Skeletal muscle satellite cell (primary cell): ENCODE measurements at regions not wholly inside any gene's neighbourhood (a gene's known extent, or its start where the extent isn't known, plus 50 kb on each side); places are given as distances from the start of the nearest gene placed in this dataset.
"Not testable (repeated sequence)": the region's sequence is repeated elsewhere in the genome, so short reads cannot be mapped to it uniquely, and the experiment has no call there.

Experiments used
- H3K27me3 ChIP-seq: 2 replicates; pipeline ENCODE4 v1.7.0; 2013; ENCODE audit warnings: low read length; ENCODE audit not compliant: control insufficient read depth, insufficient read depth
- H3K36me3 ChIP-seq: 2 replicates; pipeline ENCODE4 v1.7.0; 2013; ENCODE audit warnings: mild to moderate bottlenecking, control low read depth, low read length; ENCODE audit not compliant: insufficient read depth
- H3K4me1 ChIP-seq: 2 replicates; pipeline ENCODE4 v1.7.0; 2013; ENCODE audit warnings: low read length; ENCODE audit not compliant: control insufficient read depth, insufficient read depth
- H3K4me2 ChIP-seq: 2 replicates; pipeline ENCODE4 v1.7.0; 2013; ENCODE audit warnings: mild to moderate bottlenecking, low read length
- H3K4me3 ChIP-seq: 2 replicates; pipeline ENCODE4 v1.7.0; 2013; ENCODE audit warnings: low read length
- H3K9ac ChIP-seq: 2 replicates; pipeline ENCODE4 v1.7.0; 2013; ENCODE audit warnings: mild to moderate bottlenecking, low read depth, low read length, moderate library complexity
- H3K9me3 ChIP-seq: replicated peaks from 2 replicates; pipeline ENCODE4 v1.7.0; 2013; ENCODE audit warnings: mild to moderate bottlenecking, control low read depth, low read length

GRCh38 chr9:97248252-97248651, 59.2 kb upstream of the CCDC180 start:
- not testable (repeated sequence) for H3K27me3 ChIP-seq, H3K36me3 ChIP-seq, H3K4me1 ChIP-seq, H3K9ac ChIP-seq, H3K9me3 ChIP-seq, H3K4me3 ChIP-seq, H3K4me2 ChIP-seq

- H3K4me1 ChIP-seq: no peaks in the 10 kb centered on the region
- no peak overlapping the region for H3K4me3 ChIP-seq
- no peaks in the 10 kb centered on the region for H3K9me3 ChIP-seq
- no peak overlapping the region for H3K4me2 ChIP-seq
- H3K27me3 ChIP-seq: no peaks in the 10 kb centered on the region
- H3K36me3 ChIP-seq: no peaks in the 10 kb centered on the region
- no peak overlapping the region for H3K9ac ChIP-seq
Observed at GRCh38 chr9:97243606-97244005, 63.9 kb upstream of the CCDC180 start.

- H3K27me3 ChIP-seq, H3K4me2 ChIP-seq, H3K9ac ChIP-seq, H3K36me3 ChIP-seq, H3K4me3 ChIP-seq, H3K4me1 ChIP-seq, H3K9me3 ChIP-seq: not testable (repeated sequence)
Observed at GRCh38 chr9:97241430-97241829, 66.0 kb upstream of the CCDC180 start.

GRCh38 chr9:97237951-97238889, 69.2 kb upstream of the CCDC180 start:
- H3K4me3 ChIP-seq: peak overlapping the region; percentile 76
- H3K4me1 ChIP-seq: no peaks in the 10 kb centered on the region
- no peaks in the 10 kb centered on the region for H3K36me3 ChIP-seq
- no peaks in the 10 kb centered on the region for H3K27me3 ChIP-seq
- peak overlapping the region; percentile 88 for H3K4me2 ChIP-seq
- H3K9me3 ChIP-seq: no peaks in the 10 kb centered on the region
- H3K9ac ChIP-seq: peak overlapping the region; percentile 74

- H3K4me3 ChIP-seq: no peak overlapping the region
- peak overlapping the region; percentile 74 for H3K9ac ChIP-seq
- H3K4me1 ChIP-seq: no peaks in the 10 kb centered on the region
- H3K9me3 ChIP-seq: no peaks in the 10 kb centered on the region
- no peaks in the 10 kb centered on the region for H3K27me3 ChIP-seq
- no peak overlapping the region for H3K4me2 ChIP-seq
- H3K36me3 ChIP-seq: no peaks in the 10 kb centered on the region
Observed at GRCh38 chr9:97237311-97237786, 70.1 kb upstream of the CCDC180 start.

- H3K27me3 ChIP-seq, H3K4me3 ChIP-seq, H3K4me2 ChIP-seq, H3K4me1 ChIP-seq, H3K9me3 ChIP-seq, H3K36me3 ChIP-seq, H3K9ac ChIP-seq: not testable (repeated sequence)
Observed at GRCh38 chr9:97233009-97233400, 74.5 kb upstream of the CCDC180 start.

GRCh38 chr9:97232060-97233008, 75.1 kb upstream of the CCDC180 start:
- not testable (repeated sequence) for H3K9ac ChIP-seq

GRCh38 chr9:97222393-97222792, 85.1 kb upstream of the CCDC180 start:
- H3K9ac ChIP-seq, H3K4me1 ChIP-seq, H3K9me3 ChIP-seq, H3K4me2 ChIP-seq, H3K36me3 ChIP-seq, H3K4me3 ChIP-seq: not testable (repeated sequence)
- peaks cover 37% of the 10 kb centered on the region for H3K27me3 ChIP-seq

More at GRCh38 chr9:97232060-97233008, 75.1 kb upstream of the CCDC180 start:
- not testable (repeated sequence) for H3K36me3 ChIP-seq, H3K27me3 ChIP-seq, H3K4me1 ChIP-seq, H3K9me3 ChIP-seq, H3K4me2 ChIP-seq, H3K4me3 ChIP-seq

GRCh38 chr9:97221478-97222355, 85.7 kb upstream of the CCDC180 start:
- H3K9ac ChIP-seq, H3K36me3 ChIP-seq, H3K4me1 ChIP-seq, H3K9me3 ChIP-seq: not testable (repeated sequence)
- peaks cover 37% of the 10 kb centered on the region for H3K27me3 ChIP-seq
- H3K4me2 ChIP-seq: peak overlapping the region; percentile 77
- peak overlapping the region; percentile 57 for H3K4me3 ChIP-seq

- H3K9me3 ChIP-seq: no peaks in the 10 kb centered on the region
- H3K4me1 ChIP-seq: no peaks in the 10 kb centered on the region
- peaks cover 37% of the 10 kb centered on the region for H3K27me3 ChIP-seq
- H3K4me3 ChIP-seq: peak overlapping the region; percentile 57
- H3K36me3 ChIP-seq: no peaks in the 10 kb centered on the region
- peak overlapping the region; percentile 77 for H3K4me2 ChIP-seq
- no peak overlapping the region for H3K9ac ChIP-seq
Observed at GRCh38 chr9:97220894-97221477, 86.5 kb upstream of the CCDC180 start.
